Neuron (in vitro differentiated cells): ENCODE measurements at regions not wholly inside any gene's neighbourhood (a gene's known extent, or its start where the extent isn't known, plus 50 kb on each side); places are given as distances from the start of the nearest gene placed in this dataset.

Source experiments
- H2AFZ ChIP-seq: one replicate; pipeline ENCODE4 v1.6.1; 2013; ENCODE audit warnings: low read depth, mild to moderate bottlenecking, inconsistent platforms, low read length, moderate library complexity
- H3K27me3 ChIP-seq: one replicate; pipeline ENCODE4 v1.6.1; 2013; ENCODE audit warnings: low read length; ENCODE audit not compliant: insufficient read depth
- H3K36me3 ChIP-seq: one replicate; pipeline ENCODE4 v1.6.1; 2013; ENCODE audit warnings: low read length; ENCODE audit not compliant: insufficient read depth
- H3K4me1 ChIP-seq: one replicate; pipeline ENCODE4 v1.6.1; 2013; ENCODE audit warnings: low read length; ENCODE audit not compliant: insufficient read depth
- H3K4me3 ChIP-seq: 2 replicates; pipeline ENCODE4 v1.5.1; 2013; ENCODE audit warnings: mild to moderate bottlenecking, low read length, moderate library complexity
- H3K9me3 ChIP-seq: one replicate; pipeline ENCODE4 v1.6.1; 2013; ENCODE audit warnings: low read length

DNA sequence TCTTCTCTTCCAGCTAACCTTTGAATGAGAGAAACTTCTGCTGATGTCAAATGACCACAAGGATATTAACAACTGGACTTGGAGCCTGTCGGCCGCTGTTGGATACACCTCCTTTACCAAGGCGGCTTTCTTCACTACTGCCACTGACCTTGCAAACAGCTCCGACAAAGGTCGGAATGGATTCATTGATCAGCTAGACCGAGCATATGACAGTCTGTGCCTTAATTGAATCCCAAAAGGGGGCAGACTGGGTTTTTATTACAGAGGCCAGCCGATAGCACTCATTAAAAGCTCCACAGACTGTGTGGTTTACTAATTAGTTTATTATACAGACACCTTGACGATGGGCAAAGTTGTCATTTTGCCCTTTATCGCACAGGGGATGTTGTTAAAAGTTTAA lies 394.5 kb downstream of the RERGL start:
- Histone ChIP-seq H3K9me3 (no peaks in the 10 kb centered on the region), H2AFZ (no peak overlapping the region), H3K36me3 (no peaks in the 10 kb centered on the region), H3K4me1 (no peaks in the 10 kb centered on the region), H3K4me3 (no peak overlapping the region), H3K27me3 (no peaks in the 10 kb centered on the region)

DNA sequence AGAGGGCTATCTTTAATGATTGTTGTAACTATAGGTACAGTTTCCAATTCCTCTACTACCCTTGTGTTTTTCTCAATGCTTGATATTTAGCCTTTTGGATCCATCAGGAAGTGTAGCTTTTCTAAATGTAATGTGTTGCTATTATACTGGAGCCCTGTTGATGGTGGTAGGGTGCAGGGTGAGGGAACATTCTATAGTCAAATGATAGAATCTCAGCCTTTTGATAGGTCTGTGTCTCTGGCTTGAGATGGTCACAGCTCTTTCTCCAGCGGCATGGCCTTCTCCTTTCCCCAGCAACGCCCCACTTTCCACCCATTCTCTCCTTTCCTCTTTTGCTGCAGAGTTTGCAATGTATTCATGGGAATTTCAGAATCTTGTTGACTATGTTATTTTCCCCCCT lies 398.6 kb downstream of the RERGL start:
- Histone ChIP-seq H3K4me3 (no peak overlapping the region), H3K4me1 (no peaks in the 10 kb centered on the region), H3K9me3 (no peaks in the 10 kb centered on the region), H3K36me3 (no peaks in the 10 kb centered on the region), H2AFZ (no peak overlapping the region), H3K27me3 (no peaks in the 10 kb centered on the region)

DNA sequence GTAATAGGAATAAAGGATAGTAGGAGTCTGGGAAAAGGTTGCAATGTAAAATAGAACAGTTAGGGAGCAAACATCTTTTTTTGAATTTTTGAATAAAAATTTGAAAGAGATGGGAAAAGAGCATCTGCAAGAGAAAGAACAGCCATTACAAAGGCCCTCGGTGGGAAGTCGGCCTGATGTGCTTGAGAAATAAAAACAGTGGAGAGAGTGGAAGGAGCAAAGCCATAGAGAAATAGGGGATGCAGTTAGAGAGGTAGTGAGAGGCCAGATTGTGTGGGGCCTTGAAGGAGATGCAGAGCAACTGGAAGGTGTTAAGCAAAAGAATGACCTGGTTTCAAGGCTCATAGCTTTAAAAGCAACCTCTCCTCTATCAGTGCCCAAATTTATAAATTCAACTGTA lies 409.8 kb downstream of the RERGL start:
- Histone ChIP-seq H3K27me3 (no peaks in the 10 kb centered on the region), H3K4me1 (no peaks in the 10 kb centered on the region), H3K9me3 (no peaks in the 10 kb centered on the region), H3K4me3 (no peak overlapping the region), H3K36me3 (no peaks in the 10 kb centered on the region), H2AFZ (no peak overlapping the region)

DNA sequence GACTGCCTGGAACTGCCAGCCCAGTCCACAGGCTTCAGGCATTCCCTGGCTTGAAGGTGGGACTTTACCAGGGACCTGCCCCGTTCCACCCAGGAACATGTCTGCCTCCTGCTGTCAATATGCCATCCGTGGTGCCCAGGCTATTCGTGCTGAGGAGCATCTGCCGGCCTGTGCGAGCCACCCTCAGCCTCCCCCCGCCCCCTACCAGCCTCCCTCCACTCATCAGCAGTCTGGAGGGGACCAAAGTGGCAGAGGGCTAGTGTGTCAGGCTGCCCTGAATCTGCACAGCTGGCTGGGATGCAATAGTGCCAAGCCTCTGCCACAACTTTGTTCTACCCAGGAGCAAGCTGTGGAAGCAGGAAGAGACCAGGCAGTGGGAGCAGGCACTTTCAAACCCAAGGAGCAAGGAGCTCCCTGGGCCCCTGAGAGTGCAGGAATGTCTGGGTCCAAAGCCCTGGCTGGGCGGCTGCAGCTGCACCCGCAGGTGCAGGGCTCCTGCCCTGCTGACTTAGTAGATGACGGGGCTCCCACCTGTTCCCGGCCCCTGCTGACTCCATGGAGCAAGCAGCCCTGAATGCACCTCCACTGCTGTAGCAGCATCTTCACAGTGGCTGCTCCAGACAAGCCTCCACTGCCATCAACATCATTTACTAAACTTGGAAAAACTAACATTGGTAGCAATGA lies 423.2 kb downstream of the RERGL start:
- peaks cover 4% of the 10 kb centered on the region for H3K27me3 ChIP-seq
- H3K36me3 ChIP-seq = no peaks in the 10 kb centered on the region
- H3K9me3 ChIP-seq = no peaks in the 10 kb centered on the region
- H2AFZ ChIP-seq = no peak overlapping the region
- H3K4me1 ChIP-seq = no peaks in the 10 kb centered on the region
- H3K4me3 ChIP-seq = no peak overlapping the region

DNA sequence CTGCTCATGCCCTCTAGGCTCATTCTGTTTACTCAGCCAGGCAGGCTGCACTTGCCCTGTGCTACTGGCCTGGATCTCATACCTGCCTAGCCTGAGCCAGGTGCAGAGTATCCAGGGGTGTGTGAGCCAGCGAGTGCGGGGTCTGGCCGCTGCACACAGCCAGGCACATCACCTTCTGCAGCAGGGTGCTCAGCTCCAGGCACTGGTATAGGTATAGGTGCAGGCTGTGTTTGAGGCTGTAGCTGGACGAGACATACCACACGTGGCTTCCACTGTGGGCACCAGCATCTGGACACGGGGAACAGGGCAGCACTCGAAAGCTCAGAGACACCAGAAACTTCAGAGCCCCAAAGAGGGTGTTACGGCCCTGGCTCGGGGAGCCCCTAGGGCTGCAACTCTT lies 424.2 kb downstream of the RERGL start:
- peaks cover 4% of the 10 kb centered on the region for H3K27me3 ChIP-seq
- no peak overlapping the region for H3K4me3 ChIP-seq
- no peaks in the 10 kb centered on the region for H3K9me3 ChIP-seq
- H3K4me1 ChIP-seq = no peaks in the 10 kb centered on the region
- H3K36me3 ChIP-seq = no peaks in the 10 kb centered on the region
- H2AFZ ChIP-seq = no peak overlapping the region

DNA sequence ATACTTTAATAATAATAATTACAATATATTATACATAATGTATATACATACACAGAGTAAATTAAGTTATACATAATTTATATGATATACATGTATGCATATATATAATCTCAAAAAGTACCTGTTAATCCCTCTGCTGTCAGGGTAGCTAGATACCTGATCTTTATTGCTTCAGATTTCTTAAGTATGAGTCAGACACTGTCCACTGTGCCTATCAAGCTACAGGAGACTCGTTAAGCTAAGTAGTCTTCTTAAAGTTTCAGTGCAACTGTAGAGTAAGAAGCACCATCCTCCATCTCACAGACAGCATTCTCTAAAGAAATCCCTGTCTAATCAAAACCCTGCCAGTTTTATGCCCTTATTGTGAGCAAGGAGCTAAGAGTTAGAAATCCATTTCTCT lies 428.7 kb downstream of the RERGL start:
- Histone ChIP-seq H2AFZ (no peak overlapping the region), H3K4me3 (no peak overlapping the region), H3K9me3 (no peaks in the 10 kb centered on the region), H3K27me3 (no peaks in the 10 kb centered on the region), H3K4me1 (no peaks in the 10 kb centered on the region), H3K36me3 (no peaks in the 10 kb centered on the region)

DNA sequence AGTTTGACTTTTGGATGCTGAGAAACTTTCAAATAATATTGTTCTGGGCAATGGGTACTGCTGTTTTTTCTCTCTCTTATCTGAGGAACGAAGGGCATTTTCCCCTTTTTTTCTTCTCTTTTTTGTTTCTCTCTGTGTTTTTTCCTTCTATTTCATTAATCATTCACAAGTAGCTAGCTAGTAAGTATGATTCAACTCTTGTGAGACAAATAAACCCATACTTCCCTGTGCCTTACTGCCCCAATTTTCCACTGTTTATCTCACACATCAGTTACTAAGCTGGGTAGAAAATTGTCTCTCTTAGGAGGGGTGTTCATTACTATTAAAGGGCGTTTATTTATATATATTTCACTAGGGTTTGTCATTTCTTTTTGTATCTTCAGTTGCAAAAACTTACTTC lies 437.6 kb downstream of the RERGL start:
- no peaks in the 10 kb centered on the region for H3K9me3 ChIP-seq
- H3K4me3 ChIP-seq = no peak overlapping the region
- no peaks in the 10 kb centered on the region for H3K27me3 ChIP-seq
- no peak overlapping the region for H2AFZ ChIP-seq
- H3K4me1 ChIP-seq = no peaks in the 10 kb centered on the region
- no peaks in the 10 kb centered on the region for H3K36me3 ChIP-seq

DNA sequence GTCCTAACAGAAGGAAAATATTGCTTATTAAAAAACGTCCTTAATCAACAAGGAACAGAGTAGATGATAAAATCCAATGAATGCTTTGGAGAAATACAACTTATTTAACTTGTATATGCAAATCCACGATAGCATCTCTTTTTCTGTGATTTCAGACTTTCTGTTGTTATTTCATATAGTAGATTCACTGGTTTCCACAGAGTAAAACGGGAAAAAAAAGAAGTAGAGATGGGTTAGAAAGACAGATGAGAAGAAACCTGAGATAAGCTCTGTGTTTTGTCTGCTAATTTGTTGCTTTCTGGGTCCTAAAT lies 447.7 kb downstream of the RERGL start:
- Histone ChIP-seq H3K27me3 (no peaks in the 10 kb centered on the region), H2AFZ (peak overlapping the region; percentile 81), H3K9me3 (no peaks in the 10 kb centered on the region), H3K36me3 (no peaks in the 10 kb centered on the region), H3K4me3 (no peak overlapping the region), H3K4me1 (peaks cover 5% of the 10 kb centered on the region)

DNA sequence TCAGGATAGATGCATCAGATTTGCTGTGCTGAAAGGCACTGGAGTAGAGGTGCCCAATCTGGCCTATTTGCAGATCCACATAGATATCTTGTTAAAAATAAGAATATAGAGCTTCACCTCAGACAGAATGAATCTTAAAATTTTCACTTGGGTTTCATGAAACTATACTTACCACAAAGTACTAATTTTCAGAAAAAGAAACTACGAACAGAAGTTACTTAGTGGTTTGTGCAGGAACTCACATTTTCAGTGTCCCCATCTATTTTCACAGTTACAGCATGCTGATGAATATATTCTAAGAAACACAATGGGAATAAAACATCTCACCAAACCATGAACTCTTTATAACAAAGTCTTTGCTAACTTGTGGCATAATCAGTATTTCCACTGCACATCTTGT lies 449.4 kb downstream of the RERGL start:
- H3K4me1 ChIP-seq = peaks cover 5% of the 10 kb centered on the region
- no peaks in the 10 kb centered on the region for H3K27me3 ChIP-seq
- H3K36me3 ChIP-seq = no peaks in the 10 kb centered on the region
- no peak overlapping the region for H2AFZ ChIP-seq
- no peaks in the 10 kb centered on the region for H3K9me3 ChIP-seq
- no peak overlapping the region for H3K4me3 ChIP-seq

DNA sequence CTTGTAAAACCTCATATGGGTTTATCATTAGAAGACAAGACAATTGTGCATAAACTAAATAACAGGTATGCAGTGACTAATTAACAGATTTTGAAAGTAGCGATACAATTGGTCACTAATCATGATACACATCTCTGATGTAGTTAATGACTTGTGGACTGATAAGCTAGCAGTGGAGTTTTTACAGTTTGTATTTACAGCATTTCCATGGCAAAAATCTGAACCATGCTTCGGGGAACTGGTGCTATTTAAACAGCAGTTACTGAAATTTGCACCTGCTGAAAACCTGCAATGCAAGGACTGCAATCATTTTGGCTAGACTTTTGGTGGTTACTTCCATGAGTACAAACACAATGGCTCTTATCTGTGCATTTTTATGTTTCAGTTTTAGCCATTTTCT lies 471.2 kb downstream of the RERGL start:
- Histone ChIP-seq H3K9me3 (no peaks in the 10 kb centered on the region), H3K27me3 (no peaks in the 10 kb centered on the region), H3K4me3 (no peak overlapping the region), H3K4me1 (no peaks in the 10 kb centered on the region), H3K36me3 (no peaks in the 10 kb centered on the region), H2AFZ (no peak overlapping the region)

DNA sequence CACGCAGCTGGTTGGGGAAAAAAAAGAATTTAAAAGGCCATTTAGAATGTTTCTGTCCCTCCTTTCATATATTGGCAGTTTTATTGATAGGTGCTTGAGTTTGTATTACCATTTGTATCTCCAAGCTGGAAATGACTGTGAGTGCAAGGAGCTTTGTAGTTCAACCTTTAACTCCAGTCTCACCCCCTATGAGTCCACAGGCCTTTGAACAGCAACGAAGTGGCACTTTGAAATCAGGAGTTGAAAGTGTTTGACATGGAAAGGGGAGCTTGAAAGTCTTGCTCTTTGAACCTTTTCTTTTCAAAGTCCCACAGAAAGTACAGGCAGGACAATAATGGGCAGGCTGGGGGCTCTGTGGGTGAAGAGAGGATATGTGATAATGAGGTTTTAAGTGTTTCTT lies 480.3 kb downstream of the RERGL start:
- no peak overlapping the region for H2AFZ ChIP-seq
- H3K4me1 ChIP-seq = peaks cover 10% of the 10 kb centered on the region
- H3K36me3 ChIP-seq = no peaks in the 10 kb centered on the region
- no peaks in the 10 kb centered on the region for H3K27me3 ChIP-seq
- no peaks in the 10 kb centered on the region for H3K9me3 ChIP-seq
- H3K4me3 ChIP-seq = no peak overlapping the region

DNA sequence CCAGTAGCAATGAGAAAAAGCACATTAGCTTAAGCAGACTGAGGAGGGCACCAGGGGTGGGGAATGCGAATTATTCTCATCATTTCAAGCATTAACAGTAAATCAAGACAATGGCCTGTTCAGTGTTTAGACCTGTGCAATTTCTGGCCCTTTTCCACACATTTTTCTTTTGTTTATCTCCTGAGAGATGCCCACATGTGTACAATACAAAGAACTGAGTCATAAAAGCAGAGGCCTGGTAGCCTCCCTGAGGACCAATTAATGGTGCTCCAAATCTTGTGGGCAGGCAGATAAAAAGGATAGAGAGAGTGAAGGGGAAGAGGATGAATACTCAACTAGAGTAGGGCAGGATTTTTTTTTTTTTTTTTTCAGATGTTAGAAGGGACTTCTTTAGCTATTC lies 480.8 kb downstream of the RERGL start:
- Histone ChIP-seq H3K4me3 (no peak overlapping the region), H3K4me1 (peaks cover 10% of the 10 kb centered on the region), H2AFZ (no peak overlapping the region), H3K36me3 (no peaks in the 10 kb centered on the region), H3K9me3 (no peaks in the 10 kb centered on the region), H3K27me3 (no peaks in the 10 kb centered on the region)

DNA sequence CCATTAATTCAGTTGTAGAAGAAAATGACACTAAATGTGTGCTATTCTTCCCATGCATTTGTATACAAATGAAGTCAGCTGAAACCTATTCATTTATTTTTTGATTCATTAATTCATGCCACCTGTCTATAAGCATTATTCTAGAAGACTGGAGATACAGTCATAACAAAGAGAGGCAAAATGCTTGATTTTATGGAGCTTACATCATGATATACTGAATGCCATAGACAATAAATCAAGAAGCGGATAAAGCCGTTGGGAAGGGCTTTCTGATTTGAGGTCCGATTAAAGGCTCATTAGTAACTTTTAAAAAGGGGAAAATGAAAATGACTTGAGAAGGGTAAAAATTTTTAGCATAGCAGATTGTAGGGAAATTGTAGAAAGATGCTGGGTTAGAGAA lies 494.9 kb downstream of the RERGL start:
- Histone ChIP-seq H3K4me3 (no peak overlapping the region), H3K27me3 (no peaks in the 10 kb centered on the region), H3K9me3 (no peaks in the 10 kb centered on the region), H3K36me3 (no peaks in the 10 kb centered on the region), H3K4me1 (no peaks in the 10 kb centered on the region), H2AFZ (no peak overlapping the region)

DNA sequence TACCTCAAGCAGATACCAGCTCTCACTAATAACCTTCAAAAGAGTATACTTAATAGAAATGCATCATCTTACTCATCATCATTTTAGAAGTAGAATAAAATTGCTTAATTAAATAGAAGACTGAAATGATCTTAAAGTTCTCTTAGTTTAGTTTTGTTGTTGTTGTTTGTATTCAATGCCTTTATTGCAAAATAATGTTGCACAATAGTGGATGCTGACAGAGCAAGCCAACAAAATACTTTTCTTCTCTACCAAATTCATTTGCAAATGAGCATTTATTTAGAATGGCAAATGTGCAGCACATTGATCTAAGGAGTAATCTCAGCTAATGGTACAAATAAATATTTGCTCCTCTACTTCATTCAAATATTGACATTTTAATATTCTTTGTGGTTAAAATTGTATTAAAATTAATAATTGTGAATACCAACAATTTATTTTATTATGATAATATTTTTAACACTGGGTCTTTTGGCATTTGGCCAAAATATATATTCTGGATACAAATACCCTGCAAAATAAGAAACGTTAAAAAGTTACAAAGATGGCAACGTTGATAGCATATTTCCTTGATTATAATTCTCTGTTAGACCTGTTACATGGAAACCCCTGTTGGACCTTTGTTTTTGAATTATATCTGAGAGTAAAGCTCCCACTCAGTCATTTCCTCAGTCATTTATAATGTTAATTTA lies 496.1 kb downstream of the RERGL start:
- Histone ChIP-seq H3K9me3 (no peaks in the 10 kb centered on the region), H2AFZ (no peak overlapping the region), H3K36me3 (no peaks in the 10 kb centered on the region), H3K4me1 (no peaks in the 10 kb centered on the region), H3K4me3 (no peak overlapping the region), H3K27me3 (no peaks in the 10 kb centered on the region)
